CD4-positive, alpha-beta T cell treated with Interferon alpha-2 for 1 hour (primary cell): ENCODE measurements at regions not wholly inside any gene's neighbourhood (a gene's known extent, or its start where the extent isn't known, plus 50 kb on each side); places are given as distances from the start of the nearest gene placed in this dataset.
"Not testable (repeated sequence)": the region's sequence is repeated elsewhere in the genome, so short reads cannot be mapped to it uniquely, and the experiment has no call there.

ENCODE experiments used
- DNase-seq, 2 donors: peaks; one replicate each; pipeline ENCODE4 v3.0.0-alpha.2; 2020 to 2022

DNA sequence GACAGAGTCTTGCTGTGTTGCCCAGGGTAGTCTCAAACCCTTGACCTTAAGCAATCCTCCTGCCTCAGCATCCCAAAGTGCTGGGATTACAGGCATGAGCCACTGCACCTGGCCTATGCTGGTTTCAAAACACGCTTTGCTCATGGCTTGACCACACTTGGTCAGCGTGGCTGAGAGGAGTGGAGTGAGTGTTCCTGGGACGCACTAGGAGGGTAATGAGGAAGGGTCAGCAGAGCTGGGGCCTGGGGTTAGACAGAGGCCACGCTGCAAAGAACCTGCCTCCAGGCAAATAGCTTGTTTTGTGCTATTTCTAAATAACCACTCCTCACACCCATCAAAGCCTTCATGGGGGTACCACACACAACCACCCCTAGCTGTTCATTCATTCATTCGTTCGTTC lies 77.9 kb upstream of the TOX2 start:
- no peak for DNase-seq

DNA sequence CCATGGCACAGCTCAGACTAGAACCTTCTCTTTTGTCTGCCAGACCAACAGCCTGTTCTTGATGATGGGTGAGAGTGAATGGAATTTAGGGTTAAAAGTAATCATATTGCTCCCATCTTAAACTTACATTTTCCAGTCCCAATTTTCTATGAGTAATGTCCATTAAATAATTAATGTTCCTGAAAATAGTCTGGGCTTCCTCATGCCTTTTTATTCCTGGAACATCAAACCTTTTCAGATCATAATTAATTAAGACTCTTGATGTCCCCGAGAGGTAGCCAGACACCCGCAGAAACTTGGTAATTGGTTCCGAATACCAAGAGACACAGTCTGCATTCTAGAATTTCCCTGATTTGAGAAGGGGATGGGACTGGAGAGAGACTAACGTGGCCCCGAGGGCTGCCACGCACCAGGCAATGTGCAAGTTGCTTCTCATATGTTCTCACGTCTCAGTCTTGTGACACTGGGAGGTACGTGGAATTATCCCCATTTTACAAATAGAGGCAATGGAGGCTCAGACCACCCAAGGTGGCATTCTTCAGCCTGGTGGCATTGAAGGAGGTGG lies 78.6 kb upstream of the TOX2 start:
- no peak for DNase-seq

DNA sequence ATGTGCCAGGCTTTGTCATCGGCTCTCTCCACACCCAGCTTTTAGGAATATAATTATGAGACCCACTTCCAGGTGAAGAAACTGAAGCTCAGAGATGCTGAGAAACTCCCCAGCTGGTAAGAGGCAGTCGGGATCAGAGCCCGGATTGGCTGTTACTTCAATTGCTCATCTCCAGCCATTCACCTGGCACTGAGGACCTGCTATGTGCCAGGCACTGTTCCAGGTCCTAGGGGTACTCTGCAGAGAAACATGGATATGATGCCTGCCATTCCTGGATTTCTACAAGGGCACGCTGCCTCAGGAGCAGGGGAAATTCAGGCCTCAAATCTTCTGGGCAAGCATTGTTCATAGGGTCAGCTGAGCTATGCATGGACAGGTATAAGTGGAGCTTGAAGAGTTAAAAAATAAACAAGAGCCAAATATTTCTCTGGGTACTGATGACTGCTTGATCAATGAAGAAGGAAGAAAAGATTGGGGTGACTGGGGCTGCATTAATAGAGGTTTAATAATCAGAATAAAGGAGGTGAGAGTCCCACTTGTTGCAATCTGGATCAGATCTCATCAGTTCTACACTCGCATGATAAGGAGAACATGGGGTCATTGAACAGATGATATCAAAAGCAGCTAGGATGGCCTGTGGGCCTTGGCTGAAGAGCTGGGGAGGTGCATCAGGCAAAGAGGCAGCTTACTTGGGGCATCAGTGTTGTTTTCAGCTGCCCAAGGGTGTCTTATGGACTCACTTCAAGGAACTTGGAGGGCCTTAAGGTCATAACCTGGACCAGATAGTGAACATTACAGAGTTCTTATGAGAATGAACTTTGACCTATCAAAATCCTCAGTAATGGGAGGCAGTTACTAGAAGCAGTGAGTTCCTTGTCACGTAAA lies 80.9 kb upstream of the TOX2 start:
- no peak for DNase-seq

GRCh38 chr20:43832961-43833360 lies 81.7 kb upstream of the TOX2 start:
- DNase-seq = no peak

- DNase-seq = no peak
These were observed 82.4 kb upstream of the TOX2 start for GRCh38 chr20:43832096-43832816.

DNA sequence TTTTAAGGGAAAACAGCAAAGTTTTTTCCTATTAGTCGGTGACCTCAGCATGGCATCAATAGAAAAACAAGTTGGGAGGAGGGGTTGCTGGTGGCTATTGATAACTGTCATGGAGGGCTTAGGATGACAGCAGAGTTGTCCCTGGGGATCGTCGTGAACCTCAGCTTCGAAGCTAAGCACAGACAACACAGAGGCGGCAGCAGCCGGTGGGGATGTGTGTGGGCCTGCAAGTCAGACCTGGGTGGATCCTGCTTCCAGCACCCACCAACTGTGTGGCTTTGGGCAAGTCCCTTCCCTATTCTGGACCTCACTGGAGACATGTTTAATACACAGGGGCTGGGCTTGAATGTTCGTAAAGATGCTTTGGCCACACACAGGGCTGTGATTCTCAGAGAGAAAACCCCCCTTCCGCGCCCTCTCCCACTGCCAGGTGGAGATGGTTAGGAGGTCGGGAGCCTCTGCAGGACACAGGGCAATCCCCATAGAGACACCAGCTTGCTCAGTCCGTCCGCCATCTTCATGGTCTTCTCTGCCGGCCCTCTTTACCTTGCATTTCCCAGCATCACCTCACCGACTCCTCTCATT lies 83.1 kb upstream of the TOX2 start:
- DNase-seq = no peak

DNA sequence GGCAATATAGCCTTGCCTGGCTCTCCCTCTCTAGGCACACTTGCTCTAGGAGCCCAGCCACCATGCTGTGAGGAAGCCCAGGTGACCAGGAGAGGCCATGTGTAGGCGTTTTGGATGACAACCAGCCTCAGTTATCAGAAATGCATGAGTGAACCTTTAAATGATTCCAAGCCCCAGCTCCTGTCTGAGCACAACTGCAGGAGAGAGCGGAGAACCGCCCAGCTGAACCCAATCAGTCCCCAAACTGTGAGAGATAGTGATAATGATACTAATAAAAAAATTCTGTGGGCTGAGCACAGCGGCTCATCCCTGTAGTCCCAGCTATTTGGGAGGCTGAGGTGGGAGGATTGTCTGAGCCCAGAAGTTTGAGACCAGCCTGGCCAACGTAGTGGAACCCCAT lies 83.8 kb upstream of the TOX2 start:
- no peak for DNase-seq

DNA sequence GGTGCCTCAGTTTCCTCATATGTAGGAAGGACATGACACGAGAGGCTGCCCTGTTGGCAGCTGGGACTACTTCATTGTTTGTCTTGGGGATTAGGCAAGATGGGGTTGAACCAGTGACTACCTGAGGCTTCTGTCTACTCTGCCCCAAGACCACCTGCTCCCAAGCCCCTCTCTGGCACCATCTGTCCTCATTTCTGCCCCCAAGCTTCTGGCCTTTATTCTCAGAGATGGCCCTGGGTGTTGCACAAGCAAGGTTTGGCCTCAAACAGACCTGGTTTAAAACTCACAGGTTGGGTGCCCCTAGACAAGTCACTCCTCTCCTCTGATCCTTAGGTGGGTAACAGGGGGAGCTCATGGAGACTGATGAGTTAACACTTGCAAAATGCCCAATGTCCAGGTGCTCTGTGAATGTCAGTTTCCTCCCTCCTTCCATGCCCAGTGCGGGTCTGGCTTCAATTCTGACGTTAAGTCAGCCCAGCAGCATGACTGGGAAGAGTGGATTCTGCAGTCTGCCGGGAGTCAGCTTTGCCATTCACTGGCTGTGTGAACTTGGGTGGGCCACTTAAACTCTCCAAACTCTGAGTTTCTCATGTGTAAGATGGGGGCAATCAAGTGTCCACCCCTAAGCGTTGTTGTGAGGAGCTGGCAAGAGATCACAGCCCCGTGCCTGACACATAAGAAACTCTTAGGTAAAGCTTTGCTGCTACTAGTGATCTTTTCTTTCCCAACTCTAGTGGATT lies 84.5 kb upstream of the TOX2 start:
- no peak for DNase-seq

GRCh38 chr20:43827940-43828562 lies 86.6 kb upstream of the TOX2 start:
- no peak for DNase-seq

- not testable (repeated sequence) for DNase-seq
These were observed 87.7 kb upstream of the TOX2 start for GRCh38 chr20:43826943-43827342.

DNA sequence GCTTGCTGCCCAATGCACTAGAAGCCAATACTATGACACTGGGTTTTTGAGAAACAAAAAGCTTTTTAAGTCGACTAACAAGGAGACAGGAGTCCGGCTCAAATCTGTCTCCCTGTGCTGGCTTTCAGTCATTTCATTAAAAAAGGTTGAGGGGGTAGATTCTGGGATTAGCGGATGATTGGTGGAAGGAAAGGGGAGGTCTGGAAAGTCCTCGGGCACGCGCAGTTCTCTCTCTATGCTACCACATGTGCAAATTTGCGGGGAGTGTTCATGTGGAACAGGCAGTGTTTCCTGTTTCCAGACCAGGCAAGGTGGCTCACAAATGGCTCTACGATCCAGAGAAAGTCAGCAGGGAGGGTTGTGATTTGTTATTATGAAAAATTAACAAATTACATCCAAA lies 89.1 kb upstream of the TOX2 start:
- no peak for DNase-seq

DNA sequence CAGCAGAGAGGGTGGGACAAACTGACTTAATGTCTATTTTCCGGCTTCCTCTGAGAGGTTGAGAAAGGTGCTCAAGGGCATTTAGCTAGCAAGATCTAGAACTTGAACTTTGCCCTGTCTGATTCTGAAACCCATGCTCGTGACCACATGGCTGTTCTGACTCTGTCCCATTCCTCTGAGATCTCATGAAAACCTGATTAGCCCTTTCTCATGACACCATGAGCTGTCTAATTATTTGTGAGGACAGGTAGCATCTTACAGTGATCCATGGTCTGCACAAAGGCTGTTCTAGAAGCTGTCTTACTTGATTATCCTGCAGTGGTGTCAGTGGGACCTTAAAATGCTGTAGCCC lies 89.6 kb upstream of the TOX2 start:
- no peak for DNase-seq

GRCh38 chr20:43824309-43825050 lies 90.2 kb upstream of the TOX2 start:
- DNase-seq = no peak

- DNase-seq = no peak
These were observed 92.9 kb upstream of the TOX2 start for GRCh38 chr20:43821795-43822194.

GRCh38 chr20:43820731-43821330 lies 93.8 kb upstream of the TOX2 start:
- DNase-seq = no peak

DNA sequence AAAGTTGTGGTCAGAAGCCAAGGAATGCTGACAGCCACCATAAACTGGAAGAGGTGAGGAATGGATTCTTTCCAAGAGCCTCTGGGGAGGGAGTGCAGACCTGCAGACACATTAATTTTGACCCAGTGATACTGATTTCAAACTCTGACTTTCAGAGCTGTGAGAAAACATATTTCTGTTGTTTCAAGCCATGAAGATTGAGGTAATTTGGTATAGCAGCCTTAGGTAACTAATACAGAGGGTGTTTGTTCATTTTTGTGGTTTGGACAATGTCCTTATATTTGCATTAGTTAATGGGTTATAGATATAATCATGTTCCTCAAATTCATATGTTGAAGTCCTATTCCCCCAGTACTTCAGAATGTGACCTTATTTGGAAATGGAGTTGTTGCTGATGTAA lies 85.4 kb upstream of the GTSF1L start:
- DNase-seq = no peak

DNA sequence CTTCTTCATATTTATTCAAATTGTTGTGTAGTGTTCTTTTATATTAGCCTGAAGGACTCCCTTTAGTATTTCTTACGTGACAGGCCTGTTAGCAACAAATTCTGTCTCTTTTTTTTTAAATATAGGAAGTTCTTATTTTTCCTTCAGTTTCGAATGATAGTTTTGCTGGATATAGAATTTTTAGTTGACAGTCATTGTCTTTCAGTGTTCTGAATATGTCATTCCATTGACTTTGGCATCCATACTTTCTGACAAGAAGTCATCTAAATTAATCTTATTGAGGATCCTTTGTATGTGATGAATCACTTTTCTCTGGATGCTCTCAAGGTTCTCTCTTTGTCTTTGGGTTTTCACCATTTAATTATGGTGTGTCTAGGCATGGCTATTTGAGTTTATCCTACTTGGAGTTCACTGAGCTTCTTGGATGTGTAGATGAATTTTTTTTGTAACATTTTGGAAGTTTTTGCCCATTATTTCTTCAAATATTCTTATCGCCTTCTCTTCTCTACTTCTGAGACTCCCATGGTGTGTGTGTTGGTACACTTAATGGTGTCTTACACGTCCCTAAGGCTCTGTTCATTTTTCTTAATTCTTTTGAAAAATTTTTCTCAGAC lies 82.5 kb upstream of the GTSF1L start:
- no peak for DNase-seq

DNA sequence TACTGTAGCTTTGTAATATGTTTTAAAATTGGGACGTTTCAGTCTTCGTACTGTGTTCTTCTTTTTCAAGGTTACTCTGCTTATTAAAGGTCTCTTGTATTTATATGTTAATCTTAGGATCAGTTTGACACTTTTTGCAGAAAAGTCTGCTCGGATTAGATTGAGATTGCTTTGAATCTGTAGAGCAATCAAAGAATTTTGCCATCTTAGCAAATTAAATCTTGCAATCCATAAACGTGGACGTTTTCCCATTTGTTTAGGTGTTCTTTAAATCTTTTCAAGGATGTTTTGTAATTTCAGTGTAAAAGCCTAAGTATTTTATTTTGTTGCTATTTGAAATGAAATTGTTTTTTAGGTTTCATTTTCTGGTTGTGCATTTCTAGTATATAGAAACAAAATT lies 78.0 kb upstream of the GTSF1L start:
- no peak for DNase-seq

DNA sequence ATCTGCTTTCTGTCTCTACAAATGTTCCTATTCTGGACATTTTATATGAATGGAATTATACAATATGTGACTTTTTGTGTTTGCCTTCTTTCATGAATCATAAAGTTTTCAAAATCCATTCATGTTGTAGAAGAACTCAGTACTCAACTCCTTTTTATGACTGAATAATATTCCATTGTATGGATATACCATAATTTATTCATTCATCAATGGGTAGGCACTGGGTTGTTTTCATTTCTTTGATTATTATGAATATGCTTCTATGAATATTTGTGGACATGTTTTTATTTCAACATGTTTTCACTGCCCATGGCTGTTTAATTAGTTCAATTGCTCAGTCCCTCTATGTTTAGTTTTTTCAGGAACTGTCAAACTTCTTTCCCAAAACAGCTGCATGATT lies 76.5 kb upstream of the GTSF1L start:
- DNase-seq = no peak

- no peak for DNase-seq
These were observed 73.4 kb upstream of the GTSF1L start for GRCh38 chr20:43800186-43800585.

GRCh38 chr20:43799741-43800140 lies 72.9 kb upstream of the GTSF1L start:
- DNase-seq = no peak
